Stomach (tissue), 8 donors: ENCODE measurements at regions not wholly inside any gene's neighbourhood (a gene's known extent, or its start where the extent isn't known, plus 50 kb on each side); places are given as distances from the start of the nearest gene placed in this dataset.

ENCODE experiments used
- DNase-seq, 2 donors: peaks; one replicate each; pipeline versions ENCODE4 v3.0.0 to v3.0.0-alpha.2; 2013 to 2019
- H3K27ac ChIP-seq, 5 donors: fragments of 200-600 bp in 4 of 5; sonication (generic) in 4 of 5; one replicate each; pipeline ENCODE4 v1.5.1; 2013 to 2019; ENCODE audit warnings: mild to moderate bottlenecking in 1 of 5, moderate library complexity in 1 of 5
- H3K27me3 ChIP-seq, 3 donors: fragments of 200-600 bp; sonication (generic); one replicate each; pipeline ENCODE4 v1.5.1; 2017 to 2019; ENCODE audit warnings: mixed run types in 1 of 3
- H3K36me3 ChIP-seq, 4 donors: fragments of 200-600 bp; sonication (generic); 1 replicate in 3 of 4; 2 replicates in 1 of 4; pipeline ENCODE4 v1.5.1; 2016 to 2019
- H3K4me1 ChIP-seq, 4 donors: fragments of 200-600 bp; sonication (generic); one replicate each; pipeline ENCODE4 v1.5.1; 2016 to 2019
- H3K4me3 ChIP-seq, 4 donors: fragments of 200-600 bp; sonication (generic) in 3 of 4; one replicate each; pipeline ENCODE4 v1.5.1; 2016 to 2019; ENCODE audit warnings: mild to moderate bottlenecking in 1 of 4
- H3K9me3 ChIP-seq, 4 donors: fragments of 200-600 bp; sonication (generic); one replicate each; pipeline ENCODE4 v1.5.1; 2016 to 2019
- EP300 ChIP-seq: sonication (generic); formaldehyde crosslinking; IDR thresholded peaks from one replicate; pipeline ENCODE4 v1.6.1; 2017; ENCODE audit warnings: antibody characterized with exemption
- POLR2A ChIP-seq, 4 donors: fragments of 450-650 bp; IDR thresholded peaks; one replicate each; pipeline ENCODE4 v1.6.1; 2016; ENCODE audit warnings: antibody characterized with exemption in 4 of 4, control low read depth in 2 of 4, mild to moderate bottlenecking in 1 of 4, moderate library complexity in 1 of 4
- POLR2AphosphoS5 ChIP-seq, 3 donors: sonication (generic); formaldehyde crosslinking; IDR thresholded peaks; one replicate each; pipeline ENCODE4 v1.6.1; 2016; ENCODE audit warnings: antibody characterized with exemption in 3 of 3
- WGBS, 5 donors: extraction: QIAGEN DNeasy Blood & Tissue Kit in 3 of 5; methylation state at CpG; one replicate each; pipeline versions ENCODE4 v1.1.5 to v1.1.7; 2013 to 2018; 5-methylcytosine and 5-hydroxymethylcytosine counted together
- intact Hi-C: fragments of 100-400 bp; cut with DNase I; formaldehyde crosslinking; loops from one replicate; pipeline ENCODE4 v1.15.1; 2023; ENCODE audit warnings: low total_unique reads
- TF ChIP-seq, protein P1 (sequence below), 7 experiments: fragments of 450-650 bp in 4 of 7; fragments of 200-600 bp in 3 of 7; sonication (generic) in 3 of 7; IDR thresholded peaks; one replicate each; pipeline ENCODE4 v1.5.1; 2016 to 2019; ENCODE audit warnings: antibody characterized with exemption in 7 of 7, control low read depth in 2 of 7, mild to moderate bottlenecking in 1 of 7
- donor health status: healthy with polysubstance abuse.
- donor health status: Bipolar disorder and iron deficiency.
- donor health status: healthy.

DNA sequence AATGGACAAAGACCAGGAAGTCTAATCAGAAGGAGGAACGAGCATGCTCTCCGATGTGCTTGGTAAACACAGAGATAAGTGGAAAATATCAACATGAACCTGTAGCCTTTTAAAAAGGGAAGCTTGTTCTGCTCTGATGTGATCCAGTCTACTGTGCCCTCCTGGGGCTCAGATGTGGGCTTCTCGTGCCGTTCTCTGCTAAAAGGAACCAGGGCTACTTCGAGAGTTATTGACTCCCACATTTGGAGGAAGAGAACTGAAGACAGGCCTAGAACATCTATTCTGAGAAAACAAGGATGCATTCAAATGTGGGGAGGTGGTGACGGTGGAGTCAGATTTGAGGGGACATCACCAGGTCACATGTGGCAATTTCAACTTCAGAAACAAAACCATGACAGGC is 325.4 kb downstream of the GLRX3 start:
- Histone ChIP-seq H3K4me1 (no peaks in the 10 kb centered on the region), H3K9me3 (peaks cover 0 to 16% (median 13%) of the 10 kb centered on the region in 4 donors), H3K4me3 (no peak overlapping the region), H3K36me3 (no peaks in the 10 kb centered on the region), H3K27me3 (no peaks in the 10 kb centered on the region), H3K27ac (no peak overlapping the region)
- intact Hi-C loops = no loop called here
- 61 to 72% (median 68%) methylated on average over 6 of the region's 6 CpGs for WGBS, 5 donors
- no peak for DNase-seq
- TF ChIP-seq POLR2AphosphoS5 (IDR thresholded peaks at IDR 0.05) (no peak), EP300 (no peak), POLR2A (IDR thresholded peaks at IDR 0.05) (no peak)
- TF ChIP-seq, protein P1, sequence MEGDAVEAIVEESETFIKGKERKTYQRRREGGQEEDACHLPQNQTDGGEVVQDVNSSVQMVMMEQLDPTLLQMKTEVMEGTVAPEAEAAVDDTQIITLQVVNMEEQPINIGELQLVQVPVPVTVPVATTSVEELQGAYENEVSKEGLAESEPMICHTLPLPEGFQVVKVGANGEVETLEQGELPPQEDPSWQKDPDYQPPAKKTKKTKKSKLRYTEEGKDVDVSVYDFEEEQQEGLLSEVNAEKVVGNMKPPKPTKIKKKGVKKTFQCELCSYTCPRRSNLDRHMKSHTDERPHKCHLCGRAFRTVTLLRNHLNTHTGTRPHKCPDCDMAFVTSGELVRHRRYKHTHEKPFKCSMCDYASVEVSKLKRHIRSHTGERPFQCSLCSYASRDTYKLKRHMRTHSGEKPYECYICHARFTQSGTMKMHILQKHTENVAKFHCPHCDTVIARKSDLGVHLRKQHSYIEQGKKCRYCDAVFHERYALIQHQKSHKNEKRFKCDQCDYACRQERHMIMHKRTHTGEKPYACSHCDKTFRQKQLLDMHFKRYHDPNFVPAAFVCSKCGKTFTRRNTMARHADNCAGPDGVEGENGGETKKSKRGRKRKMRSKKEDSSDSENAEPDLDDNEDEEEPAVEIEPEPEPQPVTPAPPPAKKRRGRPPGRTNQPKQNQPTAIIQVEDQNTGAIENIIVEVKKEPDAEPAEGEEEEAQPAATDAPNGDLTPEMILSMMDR (IDR thresholded peaks at IDR 0.05) = no peak

- 72 to 82% (median 75%) methylated on average over 6 of the region's 6 CpGs for WGBS, 5 donors
- Histone ChIP-seq H3K27ac (no peak overlapping the region), H3K9me3 (peaks cover 0 to 23% (median 20%) of the 10 kb centered on the region in 4 donors), H3K36me3 (no peaks in the 10 kb centered on the region), H3K27me3 (no peaks in the 10 kb centered on the region), H3K4me3 (no peak overlapping the region), H3K4me1 (no peaks in the 10 kb centered on the region)
- intact Hi-C loops = no loop called here
- TF ChIP-seq POLR2A (IDR thresholded peaks at IDR 0.05) (no peak), POLR2AphosphoS5 (IDR thresholded peaks at IDR 0.05) (no peak), EP300 (no peak)
- TF ChIP-seq, protein P1 (IDR thresholded peaks at IDR 0.05) = no peak
- DNase-seq = no peak
Observed at GRCh38 chr10:130463104-130463875, 327.1 kb downstream of the GLRX3 start.

- intact Hi-C loops = no loop called here
- H3K9me3 ChIP-seq = peaks cover 0 to 27% (median 22%) of the 10 kb centered on the region in 4 donors
- H3K27ac ChIP-seq = no peak overlapping the region
- 64 to 74% (median 69%) methylated on average over 9 to 10 of the region's 10 CpGs for WGBS, 5 donors
- no peak for TF ChIP-seq POLR2AphosphoS5 (IDR thresholded peaks at IDR 0.05)
- no peak for TF ChIP-seq EP300
- TF ChIP-seq, protein P1 (IDR thresholded peaks at IDR 0.05) = no peak
- no peak for TF ChIP-seq POLR2A (IDR thresholded peaks at IDR 0.05)
- no peaks in the 10 kb centered on the region for H3K4me1 ChIP-seq
- no peak for DNase-seq
- H3K4me3 ChIP-seq = no peak overlapping the region
- no peaks in the 10 kb centered on the region for H3K36me3 ChIP-seq
- no peaks in the 10 kb centered on the region for H3K27me3 ChIP-seq
Observed at GRCh38 chr10:130463876-130464364, 327.7 kb downstream of the GLRX3 start.

DNA sequence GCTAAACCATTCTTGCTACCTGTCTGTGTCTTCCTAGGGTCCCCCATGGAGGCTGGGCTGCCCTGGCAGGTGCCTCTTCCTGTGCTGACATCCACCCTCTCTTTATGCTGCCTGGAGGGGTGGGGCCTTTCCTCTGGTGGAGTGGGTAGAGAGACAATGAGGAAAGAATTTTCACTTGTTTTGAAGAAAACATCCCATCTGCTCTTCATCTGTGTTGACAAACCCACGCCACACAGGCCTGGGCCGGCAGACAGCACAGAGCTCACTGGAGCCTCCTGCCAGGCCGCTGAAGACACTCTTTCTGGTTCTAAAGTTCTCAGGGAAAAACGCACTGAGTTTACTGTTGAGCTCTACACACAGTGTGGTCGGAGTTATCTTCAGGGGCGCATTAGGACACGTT is 328.2 kb downstream of the GLRX3 start:
- Histone ChIP-seq H3K4me3 (no peak overlapping the region), H3K9me3 (peaks cover 0 to 29% (median 27%) of the 10 kb centered on the region in 4 donors), H3K27ac (no peak overlapping the region), H3K4me1 (no peaks in the 10 kb centered on the region), H3K36me3 (no peaks in the 10 kb centered on the region), H3K27me3 (no peaks in the 10 kb centered on the region)
- TF ChIP-seq, protein P1 (IDR thresholded peaks at IDR 0.05) = no peak
- TF ChIP-seq EP300 = no peak
- no peak for TF ChIP-seq POLR2AphosphoS5 (IDR thresholded peaks at IDR 0.05)
- no peak for TF ChIP-seq POLR2A (IDR thresholded peaks at IDR 0.05)
- no peak for DNase-seq
- 70 to 80% (median 77%) methylated on average over 7 of the region's 7 CpGs for WGBS, 5 donors
- intact Hi-C loops = no loop called here
